ENCODE measurements at regions not wholly inside any gene's neighbourhood (a gene's known extent, or its start where the extent isn't known, plus 50 kb on each side); places are given as distances from the start of the nearest gene placed in this dataset.

- TF ChIP-seq EZH2phosphoT487 (IDR thresholded peaks at IDR 0.05; ENCODE audit: borderline replicate concordance) (no peak), CTCF (conservative IDR thresholded peaks at IDR 0.05; ENCODE audit: low read length) (no peak)
Measured at GRCh38 chr13:84912720-84913119, 886.5 kb downstream of the SLITRK6 start.
